ENCODE measurements at regions not wholly inside any gene's neighbourhood (a gene's known extent, or its start where the extent isn't known, plus 50 kb on each side); places are given as distances from the start of the nearest gene placed in this dataset.

DNA sequence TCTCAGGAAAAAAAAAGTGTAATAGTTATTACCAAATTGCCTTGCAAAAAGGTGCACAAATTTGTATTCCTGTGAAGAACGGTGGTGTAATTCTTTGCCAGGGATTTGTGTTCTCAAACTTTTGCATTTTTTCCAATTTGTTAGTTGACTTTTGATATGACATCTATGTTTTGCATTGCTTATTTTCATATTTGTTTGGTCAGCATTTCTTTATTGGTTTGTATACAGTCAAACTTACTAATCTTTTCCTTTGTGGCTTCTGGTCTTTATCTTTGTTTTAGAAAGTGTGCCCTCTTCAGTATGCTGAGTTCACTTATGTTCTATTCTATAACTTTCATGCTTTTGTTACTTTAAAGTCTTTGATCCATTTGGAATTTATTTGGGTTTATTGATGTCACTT lies 226.2 kb upstream of the ZFHX3 start:
- intact Hi-C loops (cut with DNase I): no loop called here
- no peak for DNase-seq

GRCh38 chr16:73268366-73268993 lies 220.6 kb upstream of the ZFHX3 start:
- WGBS, 4 donors: 88 to 97% (median 90%) methylated on average over 12 to 14 of the region's 14 CpGs
- ATAC-seq: no peak
- H3K27ac ChIP-seq: no peak overlapping the region

More for the DNA sequence above, 226.2 kb upstream of the ZFHX3 start:
- Histone ChIP-seq H3K27ac (no peak overlapping the region), H3K27me3 (peaks cover 0 to 2% (median 0%) of the 10 kb centered on the region in 9 donors), H3K36me3 (no peaks in the 10 kb centered on the region), H3K4me1 (no peaks in the 10 kb centered on the region), H3K9me3 (no peaks in the 10 kb centered on the region), H3K4me3 (no peak overlapping the region)
- WGBS, 4 donors: 86 to 96% (median 95%) methylated on average over 1 of the region's 1 CpG
- no peak for TF ChIP-seq POLR2A (IDR thresholded peaks at IDR 0.05)
- TF ChIP-seq, protein P1, sequence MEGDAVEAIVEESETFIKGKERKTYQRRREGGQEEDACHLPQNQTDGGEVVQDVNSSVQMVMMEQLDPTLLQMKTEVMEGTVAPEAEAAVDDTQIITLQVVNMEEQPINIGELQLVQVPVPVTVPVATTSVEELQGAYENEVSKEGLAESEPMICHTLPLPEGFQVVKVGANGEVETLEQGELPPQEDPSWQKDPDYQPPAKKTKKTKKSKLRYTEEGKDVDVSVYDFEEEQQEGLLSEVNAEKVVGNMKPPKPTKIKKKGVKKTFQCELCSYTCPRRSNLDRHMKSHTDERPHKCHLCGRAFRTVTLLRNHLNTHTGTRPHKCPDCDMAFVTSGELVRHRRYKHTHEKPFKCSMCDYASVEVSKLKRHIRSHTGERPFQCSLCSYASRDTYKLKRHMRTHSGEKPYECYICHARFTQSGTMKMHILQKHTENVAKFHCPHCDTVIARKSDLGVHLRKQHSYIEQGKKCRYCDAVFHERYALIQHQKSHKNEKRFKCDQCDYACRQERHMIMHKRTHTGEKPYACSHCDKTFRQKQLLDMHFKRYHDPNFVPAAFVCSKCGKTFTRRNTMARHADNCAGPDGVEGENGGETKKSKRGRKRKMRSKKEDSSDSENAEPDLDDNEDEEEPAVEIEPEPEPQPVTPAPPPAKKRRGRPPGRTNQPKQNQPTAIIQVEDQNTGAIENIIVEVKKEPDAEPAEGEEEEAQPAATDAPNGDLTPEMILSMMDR (IDR thresholded peaks at IDR 0.05): no peak
- ATAC-seq: no peak

DNA sequence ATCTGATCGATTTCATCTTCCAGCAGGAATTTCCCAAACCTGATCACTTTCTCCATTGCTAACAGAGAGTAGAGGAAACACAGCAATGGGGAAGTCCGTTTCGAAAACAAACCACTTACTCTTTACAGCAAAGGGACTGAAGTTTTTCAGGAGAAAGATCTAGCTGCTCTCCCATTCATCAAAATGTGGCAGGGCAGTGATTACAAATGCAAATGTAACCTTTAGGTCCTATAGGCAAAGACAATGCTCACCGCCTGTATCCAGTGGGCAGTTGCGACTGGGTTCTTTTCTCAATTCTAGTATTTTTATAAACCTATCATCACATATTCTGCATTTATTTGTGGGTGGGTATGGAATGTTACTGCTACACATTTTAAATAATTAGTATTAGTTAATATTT lies 218.0 kb upstream of the ZFHX3 start:
- peaks cover 0 to 6% (median 0%) of the 10 kb centered on the region in 12 donors for H3K9me3 ChIP-seq
- ATAC-seq (no peak), DNase-seq (no peak)
- H3K27ac ChIP-seq: no peak overlapping the region
- no peaks in the 10 kb centered on the region for H3K36me3 ChIP-seq
- TF ChIP-seq POLR2A (IDR thresholded peaks at IDR 0.05): no peak
- TF ChIP-seq, protein P1 (IDR thresholded peaks at IDR 0.05): no peak
- 74 to 82% (median 79%) methylated on average over 5 of the region's 5 CpGs for WGBS, 4 donors
- H3K27me3 ChIP-seq: no peaks in the 10 kb centered on the region
- H3K4me3 ChIP-seq: no peak overlapping the region
- intact Hi-C loops (cut with DNase I): no loop called here
- H3K4me1 ChIP-seq: no peaks in the 10 kb centered on the region

More at GRCh38 chr16:73268366-73268993, 220.6 kb upstream of the ZFHX3 start:
- Histone ChIP-seq H3K9me3 (no peaks in the 10 kb centered on the region), H3K27me3 (peaks cover 0 to 2% (median 0%) of the 10 kb centered on the region in 9 donors), H3K4me1 (no peaks in the 10 kb centered on the region), H3K4me3 (no peak overlapping the region), H3K36me3 (no peaks in the 10 kb centered on the region)
- intact Hi-C loops (cut with DNase I): no loop called here
- TF ChIP-seq, protein P1 (IDR thresholded peaks at IDR 0.05): peak in 2 of 12 donors; percentile 5 to 8
- no peak for TF ChIP-seq POLR2A (IDR thresholded peaks at IDR 0.05)
- DNase-seq: no peak

DNA sequence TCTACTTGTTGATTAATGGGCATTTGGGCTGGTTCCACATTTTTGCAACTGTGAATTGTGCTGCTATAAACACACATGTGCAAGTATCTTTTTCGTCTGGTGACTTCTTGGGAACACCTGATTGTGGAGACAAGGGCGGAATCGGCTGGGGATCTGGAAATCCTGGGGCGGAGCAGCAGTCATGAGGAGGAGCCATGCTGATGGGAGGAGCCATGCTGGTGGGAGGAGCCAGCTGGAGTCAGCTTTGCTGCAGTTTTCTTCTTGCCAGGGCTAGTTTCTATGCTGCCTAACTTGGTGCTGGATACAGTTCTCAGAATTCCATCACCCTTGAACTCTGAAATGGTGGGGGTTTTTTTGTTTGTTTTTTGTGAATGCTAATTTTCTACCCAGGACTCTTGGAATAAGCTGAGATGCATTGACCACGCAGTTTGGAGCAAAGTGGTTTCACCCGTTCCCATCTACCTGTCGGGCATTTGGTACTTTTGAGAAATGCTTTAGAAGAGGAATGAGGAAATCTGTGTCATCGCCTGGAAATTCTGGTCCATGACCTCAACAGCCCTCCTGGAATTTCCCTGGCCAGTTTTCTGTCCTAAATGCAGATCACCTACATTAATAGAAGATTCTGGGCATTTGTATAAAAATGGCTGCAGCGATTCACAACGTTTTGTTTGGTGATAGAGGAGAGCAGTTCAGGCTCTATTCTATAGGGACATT lies 217.4 kb upstream of the ZFHX3 start:
- intact Hi-C loops (cut with DNase I): no loop called here
- TF ChIP-seq, protein P1 (IDR thresholded peaks at IDR 0.05): no peak
- TF ChIP-seq POLR2A (IDR thresholded peaks at IDR 0.05): no peak

More for the DNA sequence above, 217.4 kb upstream of the ZFHX3 start:
- DNase-seq (no peak), ATAC-seq (no peak)
- Histone ChIP-seq H3K4me1 (no peaks in the 10 kb centered on the region), H3K9me3 (peaks cover 0 to 6% (median 0%) of the 10 kb centered on the region in 12 donors), H3K27ac (no peak overlapping the region), H3K27me3 (no peaks in the 10 kb centered on the region), H3K4me3 (no peak overlapping the region), H3K36me3 (no peaks in the 10 kb centered on the region)
- WGBS, 4 donors: 67 to 74% (median 73%) methylated on average over 10 of the region's 10 CpGs
